Psoas muscle (tissue), 7 donors: ENCODE measurements at regions not wholly inside any gene's neighbourhood (a gene's known extent, or its start where the extent isn't known, plus 50 kb on each side); places are given as distances from the start of the nearest gene placed in this dataset.

ENCODE experiments used
- ATAC-seq, 4 donors: fragments of 200-7000 bp; cut with Tn5 transposase; one replicate each; pipeline ENCODE4 v1.9.1; 2020; ENCODE audit warnings: moderate library complexity in 3 of 4, mild to moderate bottlenecking in 2 of 4
- DNase-seq, 2 donors: peaks; one replicate each; pipeline ENCODE4 v3.0.0-alpha.2; 2020
- H3K27ac ChIP-seq: fragments of 200-600 bp; one replicate; pipeline ENCODE4 v1.8.0; 2022
- H3K27me3 ChIP-seq, 3 donors: fragments of 200-600 bp in 1 of 3; one replicate each; pipeline versions ENCODE4 v1.6.1 to v1.8.0; 2013 to 2022; ENCODE audit warnings: low read length in 2 of 3, mild to moderate bottlenecking in 2 of 3, moderate library complexity in 1 of 3; ENCODE audit not compliant: insufficient read depth in 3 of 3
- H3K36me3 ChIP-seq, 2 donors: fragments of 200-600 bp in 1 of 2; one replicate each; pipeline versions ENCODE4 v1.6.1 to v1.8.0; 2013 to 2022; ENCODE audit warnings: low read depth in 1 of 2, mild to moderate bottlenecking in 1 of 2, moderate library complexity in 1 of 2; ENCODE audit not compliant: insufficient read depth in 1 of 2
- H3K4me1 ChIP-seq: fragments of 200-600 bp; one replicate; pipeline ENCODE4 v1.8.0; 2022
- H3K4me3 ChIP-seq: fragments of 200-600 bp; one replicate; pipeline ENCODE4 v1.8.0; 2022; ENCODE audit warnings: mild to moderate bottlenecking
- H3K9me3 ChIP-seq: fragments of 200-600 bp; one replicate; pipeline ENCODE4 v1.8.0; 2022
- WGBS, 3 donors: extraction: QIAGEN DNeasy Blood & Tissue Kit; methylation state at CpG; one replicate each; pipeline versions ENCODE4 v1.1.6 to v1.1.7; 2013; 5-methylcytosine and 5-hydroxymethylcytosine counted together
- intact Hi-C, 2 donors: fragments of 100-400 bp; cut with DNase I; formaldehyde crosslinking; loops; one replicate each; pipeline versions ENCODE4 v1.11.0 to v1.14.2; 2022
- TF ChIP-seq, protein P1 (sequence below): fragments of 200-600 bp; IDR thresholded peaks from one replicate; pipeline ENCODE4 v1.8.0; 2022; ENCODE audit warnings: antibody characterized with exemption
- donor health status: healthy with polysubstance abuse.
- donor health status: DM: no; HTN: no; CAD: no; lungs with moderate emphysema.
- donor health status: Bipolar disorder and iron deficiency.
- donor health status: healthy.
- donor health status: DM: yes; HTN: yes; CAD: no.
- donor health status: DM: no; HTN: no; CAD: no.
- donor health status: DM: yes; HTN: yes; CAD: no.

- ATAC-seq: peak in 3 of 4 donors; percentile 36 to 84 (median 56)
- Histone ChIP-seq H3K27me3 (no peaks in the 10 kb centered on the region), H3K4me1 (peaks cover 7% of the 10 kb centered on the region), H3K27ac (no peak overlapping the region), H3K36me3 (no peaks in the 10 kb centered on the region), H3K9me3 (no peaks in the 10 kb centered on the region), H3K4me3 (peak overlapping the region; percentile 27)
- intact Hi-C loops: no loop called here
- peak; percentile 17 to 60 for DNase-seq
- WGBS, 3 donors: 6 to 12% (median 7%) methylated on average over 12 of the region's 12 CpGs
- TF ChIP-seq, protein P1, sequence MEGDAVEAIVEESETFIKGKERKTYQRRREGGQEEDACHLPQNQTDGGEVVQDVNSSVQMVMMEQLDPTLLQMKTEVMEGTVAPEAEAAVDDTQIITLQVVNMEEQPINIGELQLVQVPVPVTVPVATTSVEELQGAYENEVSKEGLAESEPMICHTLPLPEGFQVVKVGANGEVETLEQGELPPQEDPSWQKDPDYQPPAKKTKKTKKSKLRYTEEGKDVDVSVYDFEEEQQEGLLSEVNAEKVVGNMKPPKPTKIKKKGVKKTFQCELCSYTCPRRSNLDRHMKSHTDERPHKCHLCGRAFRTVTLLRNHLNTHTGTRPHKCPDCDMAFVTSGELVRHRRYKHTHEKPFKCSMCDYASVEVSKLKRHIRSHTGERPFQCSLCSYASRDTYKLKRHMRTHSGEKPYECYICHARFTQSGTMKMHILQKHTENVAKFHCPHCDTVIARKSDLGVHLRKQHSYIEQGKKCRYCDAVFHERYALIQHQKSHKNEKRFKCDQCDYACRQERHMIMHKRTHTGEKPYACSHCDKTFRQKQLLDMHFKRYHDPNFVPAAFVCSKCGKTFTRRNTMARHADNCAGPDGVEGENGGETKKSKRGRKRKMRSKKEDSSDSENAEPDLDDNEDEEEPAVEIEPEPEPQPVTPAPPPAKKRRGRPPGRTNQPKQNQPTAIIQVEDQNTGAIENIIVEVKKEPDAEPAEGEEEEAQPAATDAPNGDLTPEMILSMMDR: no peak
Observed at GRCh38 chr9:17005056-17005823, 129.6 kb upstream of the CNTLN start.

GRCh38 chr9:17004500-17004899 is 130.3 kb upstream of the CNTLN start:
- ATAC-seq (peak in 2 of 4 donors; percentile 73 to 80), DNase-seq (no peak)
- TF ChIP-seq, protein P1: no peak
- WGBS, 3 donors: 44 to 63% (median 56%) methylated on average over 5 of the region's 5 CpGs
- Histone ChIP-seq H3K27ac (no peak overlapping the region), H3K4me1 (peaks cover 7% of the 10 kb centered on the region), H3K27me3 (no peaks in the 10 kb centered on the region), H3K9me3 (no peaks in the 10 kb centered on the region), H3K36me3 (no peaks in the 10 kb centered on the region), H3K4me3 (no peak overlapping the region)
- intact Hi-C loops: no loop called here

- TF ChIP-seq, protein P1: no peak
- intact Hi-C loops: no loop called here
- no peak for ATAC-seq
- no peaks in the 10 kb centered on the region for H3K27me3 ChIP-seq
- no peaks in the 10 kb centered on the region for H3K9me3 ChIP-seq
- no peak for DNase-seq
- no peak overlapping the region for H3K27ac ChIP-seq
- 91 to 100% (median 94%) methylated on average over 1 of the region's 1 CpG for WGBS, 3 donors
- peaks cover 7% of the 10 kb centered on the region for H3K4me1 ChIP-seq
- no peaks in the 10 kb centered on the region for H3K36me3 ChIP-seq
- no peak overlapping the region for H3K4me3 ChIP-seq
Observed at GRCh38 chr9:17003576-17004240, 131.1 kb upstream of the CNTLN start.

DNA sequence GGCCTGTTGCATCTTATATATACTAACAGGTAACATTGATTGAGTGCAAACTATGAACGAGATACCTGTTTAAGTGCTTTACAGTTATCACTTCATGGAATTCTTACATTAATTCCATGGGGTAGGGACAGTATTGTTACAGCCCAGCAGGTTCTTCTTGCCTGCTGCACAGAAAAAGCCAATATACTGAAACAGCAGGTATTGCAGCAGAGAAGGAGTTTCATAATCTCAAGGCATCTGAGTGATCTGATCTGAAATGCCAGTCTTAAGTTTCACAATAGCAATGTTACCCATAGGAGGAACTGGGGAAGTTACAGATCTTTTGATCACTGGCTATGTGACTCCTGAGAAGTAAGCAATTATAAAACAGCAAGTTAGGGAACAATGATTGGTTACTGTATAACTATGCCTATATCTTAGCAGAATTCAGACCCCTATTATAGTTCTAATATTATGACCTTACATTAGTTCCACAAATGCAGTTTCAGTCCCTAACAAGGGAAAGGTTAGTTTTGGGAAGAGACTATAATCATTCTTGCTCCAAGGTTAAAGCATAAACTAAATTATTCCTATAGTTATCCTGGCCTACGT is 126.5 kb upstream of the BNC2 start:
- Histone ChIP-seq H3K27me3 (no peaks in the 10 kb centered on the region), H3K36me3 (no peaks in the 10 kb centered on the region), H3K9me3 (peaks cover 23% of the 10 kb centered on the region), H3K4me3 (no peak overlapping the region), H3K27ac (no peak overlapping the region), H3K4me1 (no peaks in the 10 kb centered on the region)
- TF ChIP-seq, protein P1: no peak
- WGBS, 3 donors: 92 to 99% (median 97%) methylated on average over 2 of the region's 2 CpGs
- DNase-seq (no peak), ATAC-seq (no peak)
- intact Hi-C loops: no loop called here
